SK-N-SH (cell line): ENCODE measurements at regions not wholly inside any gene's neighbourhood (a gene's known extent, or its start where the extent isn't known, plus 50 kb on each side); places are given as distances from the start of the nearest gene placed in this dataset.

Source experiments
- CTCF ChIA-PET: fragments of 300-600, 350-600 bp; formaldehyde crosslinking; extraction: SDS; loops from one replicate; lab custom pipeline; 2021; lab: Yijun Ruan, JAX
- POLR2A ChIA-PET: fragments of 350-600 bp; sonication (Branson Sonifier 250); formaldehyde crosslinking; extraction: SDS; loops from one replicate; lab custom pipeline; 2020; ENCODE audit warnings: antibody characterized with exemption, inconsistent platforms; lab: Yijun Ruan, JAX
- DNase-seq: peaks from one replicate; pipeline ENCODE4 v3.0.0; 2012
- H2AFZ ChIP-seq: fragments of 200-600 bp; sonication (generic); 2 replicates; pipeline ENCODE4 v1.8.1; 2016; ENCODE audit warnings: antibody characterized with exemption, mild to moderate bottlenecking, low read depth
- H3F3A ChIP-seq: fragments of 200-600 bp; sonication (generic); replicated peaks from 2 replicates; pipeline ENCODE3; 2016; ENCODE audit warnings: antibody characterized with exemption, mild to moderate bottlenecking; ENCODE audit not compliant: insufficient read depth
- H3K27ac ChIP-seq, 2 experiments: fragments of 200-500 bp in 1 of 2; fragments of 200-600 bp in 1 of 2; sonication (Bioruptor generic) in 1 of 2; sonication (generic), shearing (Covaris generic) in 1 of 2; 2 replicates each; pipeline versions ENCODE4 v1.5.1 to v1.6.1; 2014 to 2016; ENCODE audit warnings: low read depth in 2 of 2, inconsistent platforms in 1 of 2, low read length in 1 of 2, mild to moderate bottlenecking in 1 of 2, mixed read lengths in 1 of 2
- H3K27me3 ChIP-seq: fragments of 200-600 bp; sonication (generic), shearing (Covaris generic); 2 replicates; pipeline ENCODE4 v1.6.1; 2016; ENCODE audit warnings: mixed run types; ENCODE audit not compliant: insufficient read depth
- H3K36me3 ChIP-seq, 2 experiments: fragments of 200-500 bp in 1 of 2; fragments of 200-600 bp in 1 of 2; sonication (Bioruptor generic) in 1 of 2; sonication (generic) in 1 of 2; replicated peaks in 1 of 2; 2 replicates each; pipeline versions ENCODE3 to v1.5.1; 2014 to 2016; ENCODE audit warnings: low read length in 1 of 2, mild to moderate bottlenecking in 1 of 2; ENCODE audit not compliant: insufficient read depth in 2 of 2, control insufficient read depth in 1 of 2
- H3K4me1 ChIP-seq, 2 experiments: fragments of 200-500 bp in 1 of 2; fragments of 200-600 bp in 1 of 2; sonication (Bioruptor generic) in 1 of 2; sonication (generic), shearing (Covaris generic) in 1 of 2; 2 replicates each; pipeline versions ENCODE4 v1.5.1 to v1.6.1; 2014 to 2016; ENCODE audit warnings: low read depth in 1 of 2, low read length in 1 of 2, mixed run types in 1 of 2; ENCODE audit not compliant: insufficient read depth in 2 of 2, control insufficient read depth in 1 of 2
- H3K4me2 ChIP-seq: fragments of 200-600 bp; sonication (generic), shearing (Covaris generic); 2 replicates; pipeline ENCODE4 v1.6.1; 2017; ENCODE audit warnings: mixed run types
- H3K4me3 ChIP-seq, 2 experiments: fragments of 200-500 bp in 1 of 2; fragments of 200-600 bp in 1 of 2; sonication (Bioruptor generic) in 1 of 2; sonication (generic), shearing (Covaris generic) in 1 of 2; 2 replicates each; pipeline versions ENCODE4 v1.5.1 to v1.8.1; 2014 to 2016; ENCODE audit warnings: low read depth in 2 of 2, inconsistent platforms in 1 of 2, low read length in 1 of 2, mild to moderate bottlenecking in 1 of 2, mixed read lengths in 1 of 2, moderate library complexity in 1 of 2
- H3K79me2 ChIP-seq: fragments of 200-600 bp; sonication (generic); 2 replicates; pipeline ENCODE4 v1.8.1; 2017; ENCODE audit warnings: mild to moderate bottlenecking; ENCODE audit not compliant: insufficient read depth
- H3K9ac ChIP-seq: fragments of 200-600 bp; sonication (generic); 2 replicates; pipeline ENCODE4 v1.6.1; 2017; ENCODE audit warnings: mixed run types
- H3K9me2 ChIP-seq: fragments of 200-600 bp; sonication (generic); 2 replicates; pipeline ENCODE4 v1.6.1; 2017; ENCODE audit warnings: mixed run types
- H3K9me3 ChIP-seq: fragments of 200-600 bp; sonication (generic); 2 replicates; pipeline ENCODE4 v1.6.1; 2017; ENCODE audit warnings: mixed run types, mild to moderate bottlenecking, moderate library complexity
- H4K20me1 ChIP-seq: fragments of 200-600 bp; sonication (generic); 2 replicates; pipeline ENCODE4 v1.6.1; 2017; ENCODE audit warnings: mild to moderate bottlenecking, mixed run types; ENCODE audit not compliant: insufficient read depth
- CHD2 ChIP-seq: fragments of 150-350 bp; IDR thresholded peaks from 2 replicates; pipeline ENCODE4 v1.6.1; 2018; ENCODE audit warnings: low read length; ENCODE audit not compliant: partially characterized antibody
- ELF1 ChIP-seq: IDR thresholded peaks from 2 replicates; pipeline ENCODE4 v1.4.0; 2012
- EP300 ChIP-seq, 2 experiments: IDR thresholded peaks; 2 replicates each; pipeline versions ENCODE4 v1.4.0 to v1.6.1; 2012; ENCODE audit warnings: borderline replicate concordance in 1 of 2, low read depth in 1 of 2, low read length in 1 of 2
- FOSL2 ChIP-seq: IDR thresholded peaks from 2 replicates; pipeline ENCODE4 v1.4.0; 2012; ENCODE audit warnings: low read depth, mild to moderate bottlenecking, moderate library complexity, borderline replicate concordance
- FOXM1 ChIP-seq: IDR thresholded peaks from 2 replicates; pipeline ENCODE4 v1.4.0; 2012; ENCODE audit warnings: low read depth, mild to moderate bottlenecking
- GABPA ChIP-seq: IDR thresholded peaks from 2 replicates; pipeline ENCODE4 v1.4.0; 2012; ENCODE audit warnings: low read depth, mild to moderate bottlenecking
- IRF3 ChIP-seq: fragments of 150-350 bp; IDR thresholded peaks from 2 replicates; pipeline ENCODE4 v1.6.1; 2016; ENCODE audit warnings: mild to moderate bottlenecking, low read depth, low read length
- JUND ChIP-seq: IDR thresholded peaks from 2 replicates; pipeline ENCODE4 v1.4.0; 2012
- MEF2A ChIP-seq: IDR thresholded peaks from 2 replicates; pipeline ENCODE4 v1.4.0; 2012; ENCODE audit warnings: low read depth, borderline replicate concordance
- NFIC ChIP-seq: IDR thresholded peaks from 2 replicates; pipeline ENCODE4 v1.4.0; 2012; ENCODE audit warnings: borderline replicate concordance
- POLR2AphosphoS5 ChIP-seq: IDR thresholded peaks from 2 replicates; pipeline ENCODE4 v1.6.1; 2012; ENCODE audit warnings: low read depth, low read length
- RAD21 ChIP-seq: IDR thresholded peaks from 2 replicates; pipeline ENCODE4 v1.6.1; 2012; ENCODE audit warnings: mild to moderate bottlenecking, low read length
- RCOR1 ChIP-seq: fragments of 150-350 bp; IDR thresholded peaks from 2 replicates; pipeline ENCODE4 v1.6.1; 2017; ENCODE audit warnings: antibody characterized with exemption, low read length
- REST ChIP-seq: IDR thresholded peaks from 2 replicates; pipeline ENCODE4 v1.6.1; 2012; ENCODE audit warnings: mild to moderate bottlenecking, low read depth, low read length, moderate library complexity
- RFX5 ChIP-seq: IDR thresholded peaks from 2 replicates; pipeline ENCODE4 v1.6.1; 2012; ENCODE audit warnings: mild to moderate bottlenecking, improper control_type of control experiment, low read length
- SMC3 ChIP-seq: IDR thresholded peaks from 2 replicates; pipeline ENCODE4 v1.6.1; 2012; ENCODE audit warnings: low read depth, low read length, improper control_type of control experiment
- TAF1 ChIP-seq: IDR thresholded peaks from 2 replicates; pipeline ENCODE4 v1.6.1; 2012; ENCODE audit warnings: low read depth, mild to moderate bottlenecking, low read length, moderate library complexity, borderline replicate concordance
- TEAD4 ChIP-seq: IDR thresholded peaks from 2 replicates; pipeline ENCODE4 v1.4.0; 2012; ENCODE audit warnings: mild to moderate bottlenecking, borderline replicate concordance; ENCODE audit not compliant: insufficient read depth
- USF1 ChIP-seq: IDR thresholded peaks from 2 replicates; pipeline ENCODE4 v1.4.0; 2012; ENCODE audit warnings: low read depth, borderline replicate concordance
- YY1 ChIP-seq: IDR thresholded peaks from 2 replicates; pipeline ENCODE4 v1.4.0; 2012; ENCODE audit warnings: low read depth, mild to moderate bottlenecking
- whole genome bisulfite sequencing: methylation state at CpG from one replicate; pipeline ENCODE4 v1.1.6; 2017; ENCODE audit warnings: low lambda C conversion rate; 5-methylcytosine and 5-hydroxymethylcytosine counted together
- TF ChIP-seq, protein P1 (sequence below): IDR thresholded peaks from 2 replicates; pipeline ENCODE4 v1.4.0; 2012; ENCODE audit warnings: low read depth
- TF ChIP-seq, protein P2 (sequence below): fragments of 150-350 bp; IDR thresholded peaks from 2 replicates; pipeline ENCODE4 v1.6.1; 2017; ENCODE audit warnings: antibody characterized with exemption, low read length, low read depth, borderline replicate concordance

GRCh38 chr10:83301732-83302131, 837.6 kb upstream of the GHITM start:
- CTCF ChIA-PET: no interaction called here
- no peak overlapping the region for H2AFZ ChIP-seq
- TF ChIP-seq ELF1 (no peak), POLR2AphosphoS5 (no peak), NFIC (no peak), EP300 (IDR thresholded peaks at IDR 0.05; ENCODE audit: borderline replicate concordance in 1 of 2, low read depth in 1 of 2, low read length in 1 of 2) (no peak), GABPA (no peak), IRF3 (no peak), TAF1 (no peak), REST (no peak), RFX5 (no peak)
- TF ChIP-seq, protein P1, sequence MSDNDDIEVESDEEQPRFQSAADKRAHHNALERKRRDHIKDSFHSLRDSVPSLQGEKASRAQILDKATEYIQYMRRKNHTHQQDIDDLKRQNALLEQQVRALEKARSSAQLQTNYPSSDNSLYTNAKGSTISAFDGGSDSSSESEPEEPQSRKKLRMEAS: no peak
- no peaks in the 10 kb centered on the region for H3K9me2 ChIP-seq
- H3K27me3 ChIP-seq: no peaks in the 10 kb centered on the region
- DNase-seq: no peak
- H3K36me3 ChIP-seq: no peaks in the 10 kb centered on the region
- no peak overlapping the region for H3K4me2 ChIP-seq
- POLR2A ChIA-PET: no interaction called here
- 47% methylated on average over 2 of the region's 2 CpGs for WGBS
- H3K9me3 ChIP-seq: no peaks in the 10 kb centered on the region
- H3K4me3 ChIP-seq: no peak overlapping the region
- no peak overlapping the region for H3K9ac ChIP-seq
- no peaks in the 10 kb centered on the region for H3F3A ChIP-seq
- H3K79me2 ChIP-seq: no peaks in the 10 kb centered on the region
- H3K27ac ChIP-seq: no peak overlapping the region
- H4K20me1 ChIP-seq: no peaks in the 10 kb centered on the region
- no peaks in the 10 kb centered on the region for H3K4me1 ChIP-seq

GRCh38 chr10:83302623-83303022, 836.7 kb upstream of the GHITM start:
- no peaks in the 10 kb centered on the region for H4K20me1 ChIP-seq
- CTCF ChIA-PET: no interaction called here
- H3F3A ChIP-seq: no peaks in the 10 kb centered on the region
- H3K9me2 ChIP-seq: no peaks in the 10 kb centered on the region
- no peaks in the 10 kb centered on the region for H3K4me1 ChIP-seq
- no peaks in the 10 kb centered on the region for H3K27me3 ChIP-seq
- H3K4me2 ChIP-seq: no peak overlapping the region
- WGBS: 49% methylated on average over 1 of the region's 1 CpG
- no peak overlapping the region for H2AFZ ChIP-seq
- no peaks in the 10 kb centered on the region for H3K79me2 ChIP-seq
- TF ChIP-seq, protein P2, sequence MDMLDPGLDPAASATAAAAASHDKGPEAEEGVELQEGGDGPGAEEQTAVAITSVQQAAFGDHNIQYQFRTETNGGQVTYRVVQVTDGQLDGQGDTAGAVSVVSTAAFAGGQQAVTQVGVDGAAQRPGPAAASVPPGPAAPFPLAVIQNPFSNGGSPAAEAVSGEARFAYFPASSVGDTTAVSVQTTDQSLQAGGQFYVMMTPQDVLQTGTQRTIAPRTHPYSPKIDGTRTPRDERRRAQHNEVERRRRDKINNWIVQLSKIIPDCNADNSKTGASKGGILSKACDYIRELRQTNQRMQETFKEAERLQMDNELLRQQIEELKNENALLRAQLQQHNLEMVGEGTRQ: no peak
- no peak for TF ChIP-seq JUND
- TF ChIP-seq, protein P1: no peak
- no peak for TF ChIP-seq POLR2AphosphoS5
- TF ChIP-seq NFIC: no peak
- no peak for TF ChIP-seq FOXM1
- TF ChIP-seq RAD21: no peak
- no peak for TF ChIP-seq SMC3
- TF ChIP-seq MEF2A: no peak
- TF ChIP-seq GABPA: no peak
- no peak for TF ChIP-seq USF1
- TF ChIP-seq FOSL2: no peak
- TF ChIP-seq CHD2: no peak
- no peak for TF ChIP-seq RCOR1
- no peak for TF ChIP-seq YY1
- TF ChIP-seq TEAD4: no peak
- no peak for TF ChIP-seq RFX5
- TF ChIP-seq, all 33 proteins: peak for 0
- Histone ChIP-seq H3K27ac (no peak overlapping the region), H3K9me3 (no peaks in the 10 kb centered on the region), H3K4me3 (no peak overlapping the region), H3K9ac (no peak overlapping the region), H3K36me3 (no peaks in the 10 kb centered on the region)
- POLR2A ChIA-PET: no interaction called here
- no peak for DNase-seq
